Gastroesophageal sphincter (tissue), 4 donors: ENCODE measurements at regions not wholly inside any gene's neighbourhood (a gene's known extent, or its start where the extent isn't known, plus 50 kb on each side); places are given as distances from the start of the nearest gene placed in this dataset.

Experiments used
- ATAC-seq: fragments of 150-250 bp; one replicate; pipeline ENCODE4 v1.9.1; 2016; ENCODE audit warnings: mild to moderate bottlenecking, moderate library complexity
- H3K27ac ChIP-seq, 4 donors: fragments of 200-600 bp; sonication (generic) in 3 of 4; 1 replicate in 3 of 4; 2 replicates in 1 of 4; pipeline ENCODE4 v1.5.1; 2016 to 2019
- H3K27me3 ChIP-seq: fragments of 200-600 bp; sonication (generic); one replicate; pipeline ENCODE4 v1.5.1; 2019
- H3K36me3 ChIP-seq, 2 donors: fragments of 200-600 bp; sonication (generic); one replicate each; pipeline ENCODE4 v1.5.1; 2019; ENCODE audit warnings: control low read depth in 1 of 2
- H3K4me1 ChIP-seq, 3 donors: fragments of 200-600 bp; sonication (generic); 1 replicate in 2 of 3; 2 replicates in 1 of 3; pipeline ENCODE4 v1.5.1; 2016 to 2019; ENCODE audit warnings: control low read depth in 2 of 3
- H3K4me3 ChIP-seq, 2 donors: fragments of 200-600 bp; sonication (generic); one replicate each; pipeline ENCODE4 v1.5.1; 2019; ENCODE audit warnings: mild to moderate bottlenecking in 1 of 2, moderate library complexity in 1 of 2
- H3K9me3 ChIP-seq, 3 donors: fragments of 200-600 bp; sonication (generic); one replicate each; pipeline ENCODE4 v1.5.1; 2017 to 2019; ENCODE audit warnings: control low read depth in 2 of 3
- CTCF ChIP-seq, 4 experiments: fragments of 200-600 bp in 2 of 4; fragments of 450-650 bp in 2 of 4; sonication (generic) in 1 of 4; IDR thresholded peaks; one replicate each; pipeline ENCODE4 v1.5.1; 2017 to 2019; ENCODE audit warnings: antibody characterized with exemption in 4 of 4, mild to moderate bottlenecking in 2 of 4, moderate library complexity in 2 of 4
- EP300 ChIP-seq: sonication (generic); formaldehyde crosslinking; IDR thresholded peaks from one replicate; pipeline ENCODE4 v1.6.1; 2017; ENCODE audit warnings: antibody characterized with exemption, mild to moderate bottlenecking
- POLR2A ChIP-seq, 2 donors: fragments of 450-650 bp; IDR thresholded peaks; one replicate each; pipeline ENCODE4 v1.6.1; 2017; ENCODE audit warnings: antibody characterized with exemption in 2 of 2, mild to moderate bottlenecking in 2 of 2, moderate library complexity in 1 of 2
- POLR2AphosphoS5 ChIP-seq: sonication (generic); formaldehyde crosslinking; IDR thresholded peaks from one replicate; pipeline ENCODE4 v1.6.1; 2017; ENCODE audit warnings: antibody characterized with exemption
- WGBS, 2 donors: methylation state at CpG; one replicate each; pipeline ENCODE4 v1.1.5; 2018; ENCODE audit warnings: low coverage in 1 of 2; 5-methylcytosine and 5-hydroxymethylcytosine counted together

- 88% methylated on average over 2 of the region's 3 CpGs; no CpG with 5 or more reads in 1 of the 2 donors for WGBS, 2 donors
- H3K27ac ChIP-seq: no peak overlapping the region
Measured at GRCh38 chr9:79107911-79108676, 463.7 kb upstream of the TLE4 start.

GRCh38 chr9:79111653-79112052 lies 460.1 kb upstream of the TLE4 start:
- no peak for TF ChIP-seq CTCF (IDR thresholded peaks at IDR 0.05)
- no peak for TF ChIP-seq POLR2AphosphoS5
- no peak for TF ChIP-seq POLR2A (IDR thresholded peaks at IDR 0.05)
- no peak for TF ChIP-seq EP300
- Histone ChIP-seq H3K27me3 (no peaks in the 10 kb centered on the region), H3K36me3 (no peaks in the 10 kb centered on the region), H3K4me1 (no peaks in the 10 kb centered on the region), H3K9me3 (peaks cover 0 to 7% (median 0%) of the 10 kb centered on the region in 3 donors), H3K27ac (no peak overlapping the region), H3K4me3 (no peak overlapping the region)
- WGBS, 2 donors: 72 to 84% methylated on average over 4 of the region's 4 CpGs
- no peak for ATAC-seq

More at GRCh38 chr9:79107911-79108676, 463.7 kb upstream of the TLE4 start:
- H3K27me3 ChIP-seq: no peaks in the 10 kb centered on the region
- no peaks in the 10 kb centered on the region for H3K4me1 ChIP-seq
- no peak for TF ChIP-seq POLR2A (IDR thresholded peaks at IDR 0.05)
- TF ChIP-seq EP300: no peak
- no peak for TF ChIP-seq CTCF (IDR thresholded peaks at IDR 0.05)
- ATAC-seq: no peak
- H3K4me3 ChIP-seq: no peak overlapping the region
- peaks cover 0 to 7% (median 0%) of the 10 kb centered on the region in 3 donors for H3K9me3 ChIP-seq
- no peaks in the 10 kb centered on the region for H3K36me3 ChIP-seq

GRCh38 chr9:79115176-79115575 lies 456.6 kb upstream of the TLE4 start:
- H3K4me3 ChIP-seq: no peak overlapping the region
- ATAC-seq: no peak
- H3K9me3 ChIP-seq: no peaks in the 10 kb centered on the region
- no peaks in the 10 kb centered on the region for H3K36me3 ChIP-seq
- whole genome bisulfite sequencing, 2 donors: 81 to 100% methylated on average over 1 to 4 of the region's 4 CpGs
- TF ChIP-seq CTCF (IDR thresholded peaks at IDR 0.05): no peak
- TF ChIP-seq EP300: no peak
- no peak for TF ChIP-seq POLR2A (IDR thresholded peaks at IDR 0.05)
- TF ChIP-seq POLR2AphosphoS5: no peak
- no peak overlapping the region for H3K27ac ChIP-seq
- H3K4me1 ChIP-seq: no peaks in the 10 kb centered on the region
- no peaks in the 10 kb centered on the region for H3K27me3 ChIP-seq

GRCh38 chr9:79116041-79116440 lies 455.7 kb upstream of the TLE4 start:
- Histone ChIP-seq H3K27ac (no peak overlapping the region), H3K36me3 (no peaks in the 10 kb centered on the region), H3K4me1 (no peaks in the 10 kb centered on the region), H3K27me3 (no peaks in the 10 kb centered on the region), H3K9me3 (no peaks in the 10 kb centered on the region), H3K4me3 (no peak overlapping the region)
- WGBS, 2 donors: 67 to 90% methylated on average over 3 of the region's 3 CpGs
- ATAC-seq: no peak
- TF ChIP-seq EP300 (no peak), POLR2AphosphoS5 (no peak), POLR2A (IDR thresholded peaks at IDR 0.05) (no peak), CTCF (IDR thresholded peaks at IDR 0.05) (no peak)

- no peak for TF ChIP-seq POLR2AphosphoS5
- no peak for TF ChIP-seq EP300
- TF ChIP-seq CTCF (IDR thresholded peaks at IDR 0.05): no peak
- no peak for TF ChIP-seq POLR2A (IDR thresholded peaks at IDR 0.05)
- H3K4me1 ChIP-seq: no peaks in the 10 kb centered on the region
- H3K4me3 ChIP-seq: no peak overlapping the region
- no peaks in the 10 kb centered on the region for H3K9me3 ChIP-seq
- H3K36me3 ChIP-seq: no peaks in the 10 kb centered on the region
- H3K27me3 ChIP-seq: no peaks in the 10 kb centered on the region
- no peak overlapping the region for H3K27ac ChIP-seq
- 84 to 86% methylated on average over 3 to 6 of the region's 6 CpGs for WGBS, 2 donors
- ATAC-seq: no peak
Measured at GRCh38 chr9:79116709-79117108, 455.1 kb upstream of the TLE4 start.
